Glutamatergic neuron (in vitro differentiated cells): ENCODE measurements at regions not wholly inside any gene's neighbourhood (a gene's known extent, or its start where the extent isn't known, plus 50 kb on each side); places are given as distances from the start of the nearest gene placed in this dataset.

Experiments used
- DNase-seq: peaks from one replicate; pipeline ENCODE4 v3.0.0; 2022
- H3K27ac Mint-ChIP-seq: one replicate; pipeline ENCODE4 v1.8.0; 2020; ENCODE audit warnings: mild to moderate bottlenecking, mixed read lengths, inconsistent platforms; ENCODE audit not compliant: unreplicated experiment
- H3K27me3 Mint-ChIP-seq: one replicate; pipeline ENCODE4 v1.8.0; 2020; ENCODE audit warnings: mild to moderate bottlenecking, moderate library complexity, mixed read lengths, inconsistent platforms; ENCODE audit not compliant: unreplicated experiment
- H3K36me3 Mint-ChIP-seq: one replicate; pipeline ENCODE4 v1.8.0; 2020; ENCODE audit warnings: mild to moderate bottlenecking, mixed read lengths, inconsistent platforms; ENCODE audit not compliant: unreplicated experiment
- H3K4me1 Mint-ChIP-seq: one replicate; pipeline ENCODE4 v1.8.0; 2020; ENCODE audit warnings: mild to moderate bottlenecking, low read depth, mixed read lengths, inconsistent platforms; ENCODE audit not compliant: unreplicated experiment
- H3K4me3 Mint-ChIP-seq: one replicate; pipeline ENCODE4 v1.8.0; 2020; ENCODE audit warnings: mild to moderate bottlenecking, mixed read lengths, inconsistent platforms; ENCODE audit not compliant: unreplicated experiment
- H3K9me3 Mint-ChIP-seq: one replicate; pipeline ENCODE4 v1.8.0; 2020; ENCODE audit warnings: mild to moderate bottlenecking, moderate library complexity, mixed read lengths, inconsistent platforms; ENCODE audit not compliant: unreplicated experiment
- TF ChIP-seq, protein P1 (sequence below): fragments of 200-600 bp; sonication (generic); IDR thresholded peaks from one replicate; pipeline ENCODE4 v1.5.0; 2021; ENCODE audit not compliant: partially characterized antibody, unreplicated experiment

GRCh38 chr13:111867657-111868056, 199.3 kb upstream of the SOX1 start:
- peaks cover 17% of the 10 kb centered on the region for H3K36me3 Mint-ChIP-seq
- H3K9me3 Mint-ChIP-seq = peaks cover 2% of the 10 kb centered on the region
- no peaks in the 10 kb centered on the region for H3K4me1 Mint-ChIP-seq
- H3K4me3 Mint-ChIP-seq = no peak overlapping the region
- TF ChIP-seq, protein P1, sequence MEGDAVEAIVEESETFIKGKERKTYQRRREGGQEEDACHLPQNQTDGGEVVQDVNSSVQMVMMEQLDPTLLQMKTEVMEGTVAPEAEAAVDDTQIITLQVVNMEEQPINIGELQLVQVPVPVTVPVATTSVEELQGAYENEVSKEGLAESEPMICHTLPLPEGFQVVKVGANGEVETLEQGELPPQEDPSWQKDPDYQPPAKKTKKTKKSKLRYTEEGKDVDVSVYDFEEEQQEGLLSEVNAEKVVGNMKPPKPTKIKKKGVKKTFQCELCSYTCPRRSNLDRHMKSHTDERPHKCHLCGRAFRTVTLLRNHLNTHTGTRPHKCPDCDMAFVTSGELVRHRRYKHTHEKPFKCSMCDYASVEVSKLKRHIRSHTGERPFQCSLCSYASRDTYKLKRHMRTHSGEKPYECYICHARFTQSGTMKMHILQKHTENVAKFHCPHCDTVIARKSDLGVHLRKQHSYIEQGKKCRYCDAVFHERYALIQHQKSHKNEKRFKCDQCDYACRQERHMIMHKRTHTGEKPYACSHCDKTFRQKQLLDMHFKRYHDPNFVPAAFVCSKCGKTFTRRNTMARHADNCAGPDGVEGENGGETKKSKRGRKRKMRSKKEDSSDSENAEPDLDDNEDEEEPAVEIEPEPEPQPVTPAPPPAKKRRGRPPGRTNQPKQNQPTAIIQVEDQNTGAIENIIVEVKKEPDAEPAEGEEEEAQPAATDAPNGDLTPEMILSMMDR = no peak
- no peak overlapping the region for H3K27ac Mint-ChIP-seq
- peaks cover 2% of the 10 kb centered on the region for H3K27me3 Mint-ChIP-seq
- no peak for DNase-seq

DNA sequence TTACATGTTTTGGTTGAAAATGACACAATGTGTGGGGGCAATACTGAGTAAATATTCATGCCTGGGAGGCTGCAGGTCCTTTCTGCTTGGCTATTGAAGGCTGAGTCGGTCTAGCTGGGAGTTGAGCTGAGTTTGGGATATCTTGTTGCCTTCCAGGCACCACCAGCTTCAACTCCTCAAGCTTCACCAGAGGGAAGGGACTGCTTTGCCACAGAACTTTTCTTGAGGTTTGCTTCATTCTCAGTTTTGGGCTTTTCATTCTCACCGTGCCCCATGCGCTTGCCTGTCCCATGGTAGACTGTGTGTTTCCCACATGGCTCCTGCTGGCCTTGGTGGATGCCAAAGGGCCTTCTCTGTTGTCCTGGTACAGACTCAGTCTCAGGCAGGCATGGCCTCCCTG, 198.2 kb upstream of the SOX1 start:
- no peak for DNase-seq
- Mint-ChIP-seq H3K36me3 (peaks cover 12% of the 10 kb centered on the region), H3K4me1 (no peaks in the 10 kb centered on the region), H3K9me3 (peaks cover 2% of the 10 kb centered on the region), H3K4me3 (no peak overlapping the region), H3K27ac (no peak overlapping the region), H3K27me3 (peaks cover 2% of the 10 kb centered on the region)
- TF ChIP-seq, protein P1 = no peak

DNA sequence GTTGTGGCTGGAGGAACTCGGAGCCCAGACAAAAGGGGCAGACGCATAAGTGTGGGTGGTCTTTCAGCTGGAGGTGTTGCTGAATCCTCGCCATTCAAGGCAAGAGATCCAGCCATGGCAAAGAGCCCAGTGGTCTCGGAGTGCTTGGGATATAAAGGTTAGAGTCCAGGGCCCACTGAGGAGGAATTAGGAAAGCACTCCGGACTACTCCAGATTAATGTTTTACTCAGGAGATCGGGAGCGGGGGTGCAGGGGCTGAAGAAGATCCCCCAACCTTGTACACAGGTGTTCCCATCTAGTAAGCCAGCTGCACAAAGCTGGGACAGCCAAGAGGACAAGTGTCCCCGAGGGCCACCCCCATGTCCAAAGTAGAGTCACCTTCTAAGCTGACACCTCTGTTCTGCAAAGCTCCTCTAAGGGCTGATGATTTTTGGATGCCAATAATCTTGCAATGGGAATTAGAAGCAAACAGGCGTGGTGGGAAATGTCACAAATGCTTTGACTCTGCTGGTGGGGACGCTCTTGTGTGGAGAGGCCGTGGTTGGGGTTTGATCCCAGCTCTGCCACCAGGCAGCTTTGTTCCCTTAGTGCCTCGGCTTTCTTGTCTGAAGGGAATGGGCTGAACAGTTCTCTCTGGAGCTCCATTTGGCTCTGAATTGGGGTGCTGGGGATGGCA, 194.3 kb upstream of the SOX1 start:
- no peak for DNase-seq
- Mint-ChIP-seq H3K27me3 (peaks cover 2% of the 10 kb centered on the region), H3K27ac (no peak overlapping the region), H3K4me3 (no peak overlapping the region), H3K4me1 (no peaks in the 10 kb centered on the region), H3K9me3 (peaks cover 2% of the 10 kb centered on the region), H3K36me3 (peaks cover 7% of the 10 kb centered on the region)
- TF ChIP-seq, protein P1 = no peak

- Mint-ChIP-seq H3K4me3 (no peak overlapping the region), H3K4me1 (no peaks in the 10 kb centered on the region), H3K9me3 (no peaks in the 10 kb centered on the region), H3K36me3 (no peaks in the 10 kb centered on the region), H3K27me3 (peaks cover 2% of the 10 kb centered on the region), H3K27ac (no peak overlapping the region)
- no peak for DNase-seq
- TF ChIP-seq, protein P1 = no peak
Observed at GRCh38 chr13:111873676-111874178, 193.2 kb upstream of the SOX1 start.

DNA sequence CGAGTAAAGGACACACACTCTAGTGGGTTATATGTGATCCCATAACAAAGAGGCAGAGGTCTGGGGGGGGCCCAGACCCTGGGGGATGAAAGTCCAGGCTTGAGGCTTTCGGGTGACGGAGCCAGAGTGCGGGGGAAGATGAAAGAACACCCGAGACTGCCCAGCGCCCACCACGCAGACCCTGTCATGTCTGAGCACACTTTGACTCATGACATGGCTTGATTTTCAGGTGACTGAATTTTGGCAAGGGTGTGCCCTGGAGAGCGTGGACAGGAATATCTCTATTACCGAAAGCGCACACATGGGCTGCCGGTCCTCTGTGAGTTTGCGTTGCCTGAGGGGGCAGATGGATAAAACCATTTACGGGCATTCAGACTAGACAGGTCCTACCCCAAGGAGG, 192.0 kb upstream of the SOX1 start:
- Mint-ChIP-seq H3K27me3 (peaks cover 2% of the 10 kb centered on the region), H3K9me3 (no peaks in the 10 kb centered on the region), H3K36me3 (no peaks in the 10 kb centered on the region), H3K4me1 (no peaks in the 10 kb centered on the region), H3K27ac (no peak overlapping the region), H3K4me3 (no peak overlapping the region)
- TF ChIP-seq, protein P1 = no peak
- no peak for DNase-seq
